Endodermal cell (in vitro differentiated cells): ENCODE measurements at regions not wholly inside any gene's neighbourhood (a gene's known extent, or its start where the extent isn't known, plus 50 kb on each side); places are given as distances from the start of the nearest gene placed in this dataset.
A peak's percentile ranks its signal among the peaks of the same experiment; 100 is the strongest.
"Not testable (repeated sequence)": the region's sequence is repeated elsewhere in the genome, so short reads cannot be mapped to it uniquely, and the experiment has no call there.

Experiments
- DNase-seq: peaks from one replicate; pipeline ENCODE4 v3.0.0-alpha.2; 2017
- H3K27ac ChIP-seq: 2 replicates; pipeline ENCODE4 v1.5.1; 2013; ENCODE audit warnings: mild to moderate bottlenecking, low read depth, low read length, moderate library complexity
- H3K27me3 ChIP-seq: 2 replicates; pipeline ENCODE4 v1.6.1; 2013; ENCODE audit warnings: mild to moderate bottlenecking, low read length, moderate library complexity; ENCODE audit not compliant: insufficient read depth, control insufficient read depth, poor library complexity, severe bottlenecking
- H3K36me3 ChIP-seq: 2 replicates; pipeline ENCODE4 v1.7.0; 2013; ENCODE audit warnings: mild to moderate bottlenecking, low read length, moderate library complexity; ENCODE audit not compliant: control insufficient read depth, insufficient read depth
- H3K4me1 ChIP-seq: one replicate; pipeline ENCODE4 v1.7.0; 2013; ENCODE audit warnings: low read length; ENCODE audit not compliant: control insufficient read depth, insufficient read depth
- H3K4me3 ChIP-seq: 2 replicates; pipeline ENCODE4 v1.5.1; 2013; ENCODE audit warnings: mild to moderate bottlenecking, low read length, moderate library complexity
- H3K9ac ChIP-seq: 2 replicates; pipeline ENCODE4 v1.6.1; 2013; ENCODE audit warnings: mild to moderate bottlenecking, low read length, moderate library complexity; ENCODE audit not compliant: poor library complexity, severe bottlenecking; ENCODE audit errors: extremely low read depth
- H3K9me3 ChIP-seq: 2 replicates; pipeline ENCODE4 v1.6.1; 2013; ENCODE audit warnings: mild to moderate bottlenecking, low read length, moderate library complexity; ENCODE audit not compliant: control insufficient read depth
- H3K27ac Mint-ChIP-seq: 2 replicates; pipeline ENCODE4 v1.8.0; 2020; ENCODE audit warnings: mixed read lengths
- H3K27me3 Mint-ChIP-seq: 2 replicates; pipeline ENCODE4 v1.8.0; 2021; ENCODE audit warnings: mild to moderate bottlenecking, mixed read lengths; ENCODE audit not compliant: insufficient read depth
- H3K36me3 Mint-ChIP-seq: 2 replicates; pipeline ENCODE4 v1.8.0; 2020; ENCODE audit warnings: low read depth, mixed read lengths
- H3K4me1 Mint-ChIP-seq: 2 replicates; pipeline ENCODE4 v1.8.0; 2020; ENCODE audit warnings: mixed read lengths
- H3K4me3 Mint-ChIP-seq: 2 replicates; pipeline ENCODE4 v1.8.0; 2020; ENCODE audit warnings: mild to moderate bottlenecking, moderate library complexity, mixed read lengths
- H3K9me3 Mint-ChIP-seq: 2 replicates; pipeline ENCODE4 v1.8.0; 2020; ENCODE audit warnings: mild to moderate bottlenecking, mixed read lengths
- WGBS, 2 experiments: methylation state at CpG; one replicate each; pipeline versions ENCODE4 v1.1.5 to v1.1.7; 2013; ENCODE audit warnings: missing lambda C conversion rate in 2 of 2, mixed read lengths in 1 of 2; ENCODE audit not compliant: insufficient coverage in 1 of 2, insufficient read length in 1 of 2; 5-methylcytosine and 5-hydroxymethylcytosine counted together
- TF ChIP-seq, protein P1 (sequence below): fragments of 200-600 bp; sonication (generic); conservative IDR thresholded peaks from 2 replicates; pipeline ENCODE4 v1.5.0; 2021; ENCODE audit warnings: antibody characterized with exemption, mild to moderate bottlenecking

- H3K4me3 Mint-ChIP-seq, result no peak overlapping the region
- H3K9me3 ChIP-seq, result peaks cover 14% of the 10 kb centered on the region
- H3K27ac Mint-ChIP-seq, result no peak overlapping the region
- no peaks in the 10 kb centered on the region for H3K4me1 Mint-ChIP-seq
- no peak overlapping the region for H3K27ac ChIP-seq
- H3K36me3 Mint-ChIP-seq, result no peaks in the 10 kb centered on the region
- TF ChIP-seq, protein P1, sequence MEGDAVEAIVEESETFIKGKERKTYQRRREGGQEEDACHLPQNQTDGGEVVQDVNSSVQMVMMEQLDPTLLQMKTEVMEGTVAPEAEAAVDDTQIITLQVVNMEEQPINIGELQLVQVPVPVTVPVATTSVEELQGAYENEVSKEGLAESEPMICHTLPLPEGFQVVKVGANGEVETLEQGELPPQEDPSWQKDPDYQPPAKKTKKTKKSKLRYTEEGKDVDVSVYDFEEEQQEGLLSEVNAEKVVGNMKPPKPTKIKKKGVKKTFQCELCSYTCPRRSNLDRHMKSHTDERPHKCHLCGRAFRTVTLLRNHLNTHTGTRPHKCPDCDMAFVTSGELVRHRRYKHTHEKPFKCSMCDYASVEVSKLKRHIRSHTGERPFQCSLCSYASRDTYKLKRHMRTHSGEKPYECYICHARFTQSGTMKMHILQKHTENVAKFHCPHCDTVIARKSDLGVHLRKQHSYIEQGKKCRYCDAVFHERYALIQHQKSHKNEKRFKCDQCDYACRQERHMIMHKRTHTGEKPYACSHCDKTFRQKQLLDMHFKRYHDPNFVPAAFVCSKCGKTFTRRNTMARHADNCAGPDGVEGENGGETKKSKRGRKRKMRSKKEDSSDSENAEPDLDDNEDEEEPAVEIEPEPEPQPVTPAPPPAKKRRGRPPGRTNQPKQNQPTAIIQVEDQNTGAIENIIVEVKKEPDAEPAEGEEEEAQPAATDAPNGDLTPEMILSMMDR, result no peak
- no peak overlapping the region for H3K9ac ChIP-seq
- H3K4me3 ChIP-seq, result no peak overlapping the region
- peaks cover 18% of the 10 kb centered on the region for H3K9me3 Mint-ChIP-seq
- WGBS, 2 experiments, result 93 to 100% methylated on average over 1 of the region's 1 CpG
- no peaks in the 10 kb centered on the region for H3K36me3 ChIP-seq
- H3K27me3 Mint-ChIP-seq, result no peaks in the 10 kb centered on the region
- H3K4me1 ChIP-seq, result no peaks in the 10 kb centered on the region
- DNase-seq, result no peak
- no peaks in the 10 kb centered on the region for H3K27me3 ChIP-seq
Observed at GRCh38 chr9:75378926-75379325, 290.6 kb downstream of the OSTF1 start.

DNA sequence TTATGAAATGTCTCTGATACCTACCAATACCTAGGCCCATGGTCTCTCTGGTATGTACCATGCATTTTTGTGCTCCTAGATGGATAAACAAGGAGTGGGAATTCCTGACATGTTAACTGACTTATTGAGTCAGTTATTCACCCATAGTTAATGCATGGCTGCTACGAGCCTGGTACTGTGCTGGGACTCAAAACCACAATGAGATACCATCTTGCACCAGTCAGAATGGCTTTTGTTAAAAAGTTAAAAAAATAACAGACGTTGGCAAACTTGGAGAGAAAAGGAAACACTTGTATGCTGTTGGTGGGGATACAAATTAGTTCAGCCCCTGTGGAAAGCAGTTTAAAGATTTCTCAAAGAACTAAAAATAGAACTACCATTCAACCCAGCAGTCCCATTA lies 293.8 kb downstream of the OSTF1 start:
- H3K36me3 ChIP-seq, result no peaks in the 10 kb centered on the region
- no peak overlapping the region for H3K27ac ChIP-seq
- Mint-ChIP-seq H3K4me3 (no peak overlapping the region), H3K27me3 (no peaks in the 10 kb centered on the region), H3K27ac (no peak overlapping the region), H3K36me3 (no peaks in the 10 kb centered on the region), H3K9me3 (peaks cover 39% of the 10 kb centered on the region), H3K4me1 (no peaks in the 10 kb centered on the region)
- no peaks in the 10 kb centered on the region for H3K27me3 ChIP-seq
- 84 to 86% methylated on average over 2 of the region's 2 CpGs for WGBS, 2 experiments
- H3K4me1 ChIP-seq, result no peaks in the 10 kb centered on the region
- peaks cover 41% of the 10 kb centered on the region for H3K9me3 ChIP-seq
- DNase-seq, result no peak
- TF ChIP-seq, protein P1, result no peak
- H3K9ac ChIP-seq, result no peak overlapping the region
- H3K4me3 ChIP-seq, result no peak overlapping the region

DNA sequence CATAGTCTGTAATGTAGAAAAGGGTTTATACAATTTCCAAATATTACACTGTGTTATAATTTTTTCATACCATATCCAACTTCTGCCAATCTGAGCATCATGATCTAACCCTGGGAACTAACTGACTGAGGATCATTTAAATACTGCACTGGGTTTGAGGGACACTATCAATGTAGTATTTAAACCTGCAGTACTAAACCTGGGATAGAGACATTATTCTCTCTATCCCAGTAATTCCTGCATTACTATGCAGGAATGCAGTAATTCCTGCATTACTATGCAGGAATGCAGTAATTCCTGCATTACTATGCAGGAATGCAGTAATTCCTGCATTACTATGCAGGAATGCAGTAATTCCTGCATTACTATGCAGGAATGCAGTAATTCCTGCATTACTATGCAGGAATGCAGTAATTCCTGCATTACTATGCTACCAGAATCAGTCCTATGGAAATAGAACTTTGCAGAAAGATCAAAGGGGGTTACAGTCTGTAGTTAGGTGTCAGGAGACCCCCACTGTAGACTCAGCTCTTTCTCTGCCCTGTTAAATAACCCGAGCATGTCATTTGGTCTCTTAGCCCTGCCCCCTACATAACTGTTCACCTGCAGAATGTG lies 295.2 kb downstream of the OSTF1 start:
- H3K36me3 Mint-ChIP-seq, result not testable (repeated sequence)
- WGBS, 2 experiments, result 79% methylated on average over 1 of the region's 1 CpG; no CpG with 5 or more reads in 1 of the 2 experiments

DNA sequence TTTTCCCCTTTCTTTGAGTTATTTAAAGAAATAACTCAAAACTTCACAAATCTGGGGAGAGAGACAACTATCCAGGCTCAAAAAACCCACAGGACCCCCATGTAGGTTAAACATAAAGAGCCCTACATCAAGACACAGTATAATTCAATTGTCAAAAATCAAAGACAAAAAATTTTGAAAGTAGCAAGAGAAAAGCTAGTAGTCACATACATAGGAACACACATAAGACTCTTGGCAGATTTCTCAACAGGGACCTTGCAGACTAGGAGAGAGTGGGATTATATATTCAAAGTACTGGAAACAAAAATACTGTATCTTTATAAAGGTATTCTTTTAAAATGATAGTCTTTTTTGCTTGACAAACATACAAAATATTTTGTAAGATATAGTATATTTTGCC lies 296.9 kb downstream of the OSTF1 start:
- peaks cover 41% of the 10 kb centered on the region for H3K9me3 ChIP-seq
- TF ChIP-seq, protein P1, result no peak
- no peaks in the 10 kb centered on the region for H3K27me3 Mint-ChIP-seq
- H3K36me3 Mint-ChIP-seq, result no peaks in the 10 kb centered on the region
- no peaks in the 10 kb centered on the region for H3K4me1 Mint-ChIP-seq
- H3K9ac ChIP-seq, result no peak overlapping the region
- H3K4me3 Mint-ChIP-seq, result no peak overlapping the region
- H3K36me3 ChIP-seq, result no peaks in the 10 kb centered on the region
- H3K27ac Mint-ChIP-seq, result no peak overlapping the region
- H3K27ac ChIP-seq, result no peak overlapping the region
- DNase-seq, result no peak
- no peaks in the 10 kb centered on the region for H3K27me3 ChIP-seq
- H3K9me3 Mint-ChIP-seq, result peaks cover 39% of the 10 kb centered on the region
- no peaks in the 10 kb centered on the region for H3K4me1 ChIP-seq
- H3K4me3 ChIP-seq, result peak overlapping the region; percentile 64

More for the DNA sequence above, 295.2 kb downstream of the OSTF1 start:
- peak overlapping the region; percentile 77 for H3K27ac Mint-ChIP-seq
- peak overlapping the region; percentile 64 for H3K4me3 ChIP-seq
- peak overlapping the region; percentile 73 for H3K27ac ChIP-seq
- not testable (repeated sequence) for H3K9ac ChIP-seq, H3K4me1 Mint-ChIP-seq, H3K4me3 Mint-ChIP-seq, H3K4me1 ChIP-seq, H3K36me3 ChIP-seq, H3K27me3 Mint-ChIP-seq, DNase-seq, H3K27me3 ChIP-seq
- peaks cover 39% of the 10 kb centered on the region for H3K9me3 Mint-ChIP-seq
- H3K9me3 ChIP-seq, result peaks cover 41% of the 10 kb centered on the region
